Memory B cell (primary cell): ENCODE measurements at regions not wholly inside any gene's neighbourhood (a gene's known extent, or its start where the extent isn't known, plus 50 kb on each side); places are given as distances from the start of the nearest gene placed in this dataset.
"Not testable (repeated sequence)": the region's sequence is repeated elsewhere in the genome, so short reads cannot be mapped to it uniquely, and the experiment has no call there.

Experiments
- ATAC-seq: fragments of 150-1000 bp; cut with Tn5 transposase; 2 replicates; pipeline ENCODE4 v1.10.0; 2021; ENCODE audit warnings: low read depth, mild to moderate bottlenecking, moderate library complexity
- DNase-seq, 2 donors: peaks; one replicate each; pipeline ENCODE4 v3.0.0; 2022; ENCODE audit warnings: low spot score in 2 of 2
- H3K27ac Mint-ChIP-seq: one replicate; pipeline ENCODE4 v1.8.0; 2022; ENCODE audit warnings: mild to moderate bottlenecking, moderate library complexity, mixed read lengths
- H3K27me3 Mint-ChIP-seq: one replicate; pipeline ENCODE4 v1.8.0; 2022; ENCODE audit warnings: mixed read lengths
- H3K36me3 Mint-ChIP-seq: one replicate; pipeline ENCODE4 v1.8.0; 2022; ENCODE audit warnings: mild to moderate bottlenecking, mixed read lengths
- H3K4me1 Mint-ChIP-seq: one replicate; pipeline ENCODE4 v1.8.0; 2022; ENCODE audit warnings: mixed read lengths
- H3K4me3 Mint-ChIP-seq: one replicate; pipeline ENCODE4 v1.8.0; 2022; ENCODE audit warnings: mild to moderate bottlenecking, moderate library complexity, mixed read lengths
- H3K9me3 Mint-ChIP-seq: one replicate; pipeline ENCODE4 v1.8.0; 2022; ENCODE audit warnings: mixed read lengths

DNA sequence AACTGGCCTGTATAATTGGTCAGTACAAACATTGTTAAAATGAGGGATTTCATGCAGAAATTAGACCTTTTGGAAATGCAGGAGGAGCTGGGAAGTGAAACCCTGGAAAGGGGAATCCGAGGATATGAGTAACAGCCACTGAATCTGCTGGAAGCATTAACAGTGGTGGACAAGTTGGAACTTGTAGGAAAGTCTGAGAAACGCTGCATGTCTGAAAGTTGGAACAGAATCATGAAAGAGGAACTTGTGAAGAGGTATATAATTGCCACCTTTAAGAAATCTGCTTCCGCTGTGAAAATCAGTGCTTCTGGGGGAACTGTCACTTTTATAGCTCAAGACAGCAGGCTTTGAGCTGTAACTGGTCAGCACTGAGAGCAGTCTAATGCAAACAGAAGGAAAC is 716.5 kb upstream of the PRR20A start:
- Mint-ChIP-seq H3K27ac (no peak overlapping the region), H3K27me3 (no peaks in the 10 kb centered on the region), H3K36me3 (no peaks in the 10 kb centered on the region), H3K4me3 (no peak overlapping the region), H3K9me3 (peaks cover 2% of the 10 kb centered on the region), H3K4me1 (no peaks in the 10 kb centered on the region)
- no peak for ATAC-seq
- DNase-seq, result no peak

- Mint-ChIP-seq H3K27me3 (no peaks in the 10 kb centered on the region), H3K36me3 (no peaks in the 10 kb centered on the region), H3K27ac (no peak overlapping the region), H3K4me1 (no peaks in the 10 kb centered on the region), H3K9me3 (peaks cover 4% of the 10 kb centered on the region), H3K4me3 (no peak overlapping the region)
- DNase-seq (no peak), ATAC-seq (no peak)
Observed at GRCh38 chr13:56457535-56458190, 683.1 kb upstream of the PRR20A start.

- DNase-seq (no peak), ATAC-seq (no peak)
- Mint-ChIP-seq H3K27ac (no peak overlapping the region), H3K9me3 (peaks cover 2% of the 10 kb centered on the region), H3K36me3 (no peaks in the 10 kb centered on the region), H3K4me1 (no peaks in the 10 kb centered on the region), H3K4me3 (no peak overlapping the region), H3K27me3 (no peaks in the 10 kb centered on the region)
Observed at GRCh38 chr13:56459286-56459685, 681.4 kb upstream of the PRR20A start.

DNA sequence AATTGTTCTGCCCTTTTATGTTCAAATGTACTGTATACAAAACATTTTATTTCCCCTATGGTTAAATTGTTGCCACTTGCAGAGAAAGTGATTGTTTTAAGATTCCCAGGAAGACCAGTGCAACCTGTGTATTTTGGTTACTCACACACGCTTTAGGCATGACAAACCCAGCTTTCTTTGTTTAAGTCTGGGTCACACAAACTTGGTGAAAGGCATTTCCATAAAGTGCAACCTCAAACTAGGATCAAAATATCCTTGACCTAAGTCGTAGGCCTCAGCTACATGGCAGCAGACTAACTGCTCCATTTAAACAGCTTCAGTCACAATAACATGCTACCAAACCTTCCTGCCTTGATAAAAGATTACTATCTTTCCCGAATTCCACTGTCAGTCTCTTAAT is 639.0 kb upstream of the PRR20A start:
- Mint-ChIP-seq H3K27me3 (no peaks in the 10 kb centered on the region), H3K4me3 (no peak overlapping the region), H3K4me1 (no peaks in the 10 kb centered on the region), H3K9me3 (peaks cover 8% of the 10 kb centered on the region), H3K36me3 (no peaks in the 10 kb centered on the region), H3K27ac (no peak overlapping the region)
- ATAC-seq (no peak), DNase-seq (no peak)

DNA sequence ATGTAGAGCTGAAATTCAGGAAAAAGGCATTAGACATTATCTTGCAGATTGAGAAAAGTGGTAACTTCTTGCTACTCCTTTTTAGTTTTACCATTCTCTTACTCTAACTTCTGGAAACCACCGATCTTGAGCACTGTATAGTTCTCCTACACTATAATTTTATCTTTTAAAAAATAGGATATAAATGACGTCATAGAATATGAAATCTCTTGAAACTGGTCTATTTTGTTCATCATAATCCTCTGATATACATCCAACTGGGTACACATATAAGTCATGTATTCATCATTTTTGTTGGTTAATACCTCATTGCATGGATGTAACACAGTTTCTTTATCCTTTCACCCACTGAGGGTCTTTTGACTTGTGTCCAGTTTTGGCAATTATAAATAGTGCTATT is 629.9 kb upstream of the PRR20A start:
- no peaks in the 10 kb centered on the region for H3K36me3 Mint-ChIP-seq
- H3K4me3 Mint-ChIP-seq, result no peak overlapping the region
- ATAC-seq, result no peak
- H3K27ac Mint-ChIP-seq, result no peak overlapping the region
- H3K9me3 Mint-ChIP-seq, result peaks cover 4% of the 10 kb centered on the region
- no peaks in the 10 kb centered on the region for H3K27me3 Mint-ChIP-seq
- H3K4me1 Mint-ChIP-seq, result no peaks in the 10 kb centered on the region
- no peak for DNase-seq

DNA sequence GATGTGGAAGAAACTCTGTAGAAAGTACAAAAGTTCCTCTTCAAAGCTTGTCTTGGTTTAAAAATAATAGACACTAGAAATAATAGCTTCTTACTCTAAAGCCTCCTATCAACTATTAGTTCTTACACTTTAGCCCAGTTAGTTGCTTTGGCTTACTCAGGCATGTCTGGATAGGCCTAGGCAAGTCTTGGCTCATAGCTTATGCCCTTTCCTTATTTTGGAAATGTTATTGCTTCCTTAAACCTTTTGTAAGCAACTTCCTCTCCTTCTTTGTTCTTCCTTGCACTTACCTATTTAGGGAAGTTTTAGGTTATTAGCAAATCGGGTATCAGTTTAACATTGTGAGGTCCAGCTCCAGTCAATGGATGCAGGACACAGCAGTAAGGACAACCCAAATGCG is 628.4 kb upstream of the PRR20A start:
- H3K27ac Mint-ChIP-seq, H3K4me3 Mint-ChIP-seq, H3K4me1 Mint-ChIP-seq: not testable (repeated sequence)

DNA sequence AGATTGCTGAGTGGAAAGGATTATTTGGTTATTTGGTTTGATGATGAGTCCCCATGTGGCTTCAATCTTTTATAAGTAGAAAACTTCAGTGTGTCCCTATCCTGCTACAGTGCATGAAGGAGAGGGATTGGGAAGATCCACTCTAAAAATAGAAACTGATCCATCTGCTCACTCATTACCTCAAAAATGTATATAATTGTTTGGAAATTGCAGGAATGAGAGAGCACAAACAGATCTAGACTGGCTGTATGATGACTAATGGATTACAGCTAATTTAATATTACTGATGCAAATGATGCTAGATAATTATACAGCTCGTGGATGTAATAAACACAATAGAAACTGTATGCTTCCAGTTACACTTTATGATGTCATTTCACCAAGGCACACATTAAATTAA is 625.3 kb upstream of the PRR20A start:
- Mint-ChIP-seq H3K27me3 (no peaks in the 10 kb centered on the region), H3K27ac (no peak overlapping the region), H3K36me3 (no peaks in the 10 kb centered on the region), H3K9me3 (peaks cover 2% of the 10 kb centered on the region), H3K4me1 (no peaks in the 10 kb centered on the region), H3K4me3 (no peak overlapping the region)
- DNase-seq, result no peak
- no peak for ATAC-seq

More for the DNA sequence above, 628.4 kb upstream of the PRR20A start:
- not testable (repeated sequence) for H3K27me3 Mint-ChIP-seq, DNase-seq, ATAC-seq, H3K36me3 Mint-ChIP-seq, H3K9me3 Mint-ChIP-seq

DNA sequence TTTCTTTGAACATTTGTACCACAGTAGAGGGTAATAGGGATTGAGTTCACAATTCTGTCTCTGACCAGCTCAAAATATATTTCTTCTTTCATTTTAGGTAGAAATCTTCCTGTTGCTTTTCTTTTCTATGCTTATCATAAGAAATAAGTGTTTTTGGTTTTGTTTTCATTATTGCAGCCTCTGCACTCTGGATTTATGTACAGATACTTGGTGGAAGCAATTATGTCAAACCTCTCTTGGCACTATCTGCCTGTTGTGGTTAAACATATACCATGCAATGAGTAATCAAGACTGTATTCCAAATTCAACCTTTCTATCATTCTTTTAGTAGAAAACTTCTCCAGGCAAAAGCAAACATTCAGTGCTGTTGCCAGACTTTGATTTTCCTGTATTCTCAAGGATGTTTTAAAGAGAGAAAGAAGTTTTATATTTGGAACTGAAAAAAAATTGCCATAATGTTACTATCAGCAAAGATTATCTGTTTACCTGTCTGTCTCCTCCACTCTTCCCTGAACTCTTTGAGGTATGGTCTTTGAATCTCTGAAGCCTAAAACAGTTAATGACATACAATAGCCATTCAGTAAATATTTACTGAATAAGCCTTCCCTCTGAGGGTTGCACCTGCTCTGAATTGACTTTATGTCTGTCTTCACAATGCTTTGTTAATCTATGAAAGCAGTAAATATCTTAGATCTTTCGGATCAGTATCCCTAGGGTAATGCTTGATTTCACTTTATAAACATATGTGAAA is 612.5 kb upstream of the PRR20A start:
- Mint-ChIP-seq H3K27ac (no peak overlapping the region), H3K4me3 (no peak overlapping the region), H3K27me3 (no peaks in the 10 kb centered on the region), H3K4me1 (no peaks in the 10 kb centered on the region), H3K9me3 (peaks cover 8% of the 10 kb centered on the region), H3K36me3 (no peaks in the 10 kb centered on the region)
- ATAC-seq (no peak), DNase-seq (no peak)

DNA sequence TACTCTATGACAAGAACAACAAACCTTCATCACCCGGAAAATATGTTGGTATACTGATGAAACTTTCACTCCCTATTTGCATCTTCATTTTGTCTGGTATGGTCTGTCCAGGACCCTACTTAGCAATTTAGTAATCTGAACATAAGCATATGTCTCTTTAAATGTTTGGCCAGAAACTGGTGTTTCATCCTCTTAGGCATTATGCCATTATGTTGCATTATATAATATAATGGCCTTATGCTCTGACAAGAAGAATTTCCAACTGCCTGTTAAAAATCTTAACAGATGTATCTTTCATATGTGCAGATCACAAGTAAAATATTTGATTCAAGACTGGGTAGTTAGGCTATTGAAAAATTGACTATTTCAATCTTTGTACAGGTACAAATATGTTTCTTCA is 610.6 kb upstream of the PRR20A start:
- ATAC-seq (no peak), DNase-seq (no peak)
- Mint-ChIP-seq H3K27me3 (no peaks in the 10 kb centered on the region), H3K4me3 (no peak overlapping the region), H3K36me3 (no peaks in the 10 kb centered on the region), H3K4me1 (no peaks in the 10 kb centered on the region), H3K27ac (no peak overlapping the region), H3K9me3 (peaks cover 7% of the 10 kb centered on the region)

DNA sequence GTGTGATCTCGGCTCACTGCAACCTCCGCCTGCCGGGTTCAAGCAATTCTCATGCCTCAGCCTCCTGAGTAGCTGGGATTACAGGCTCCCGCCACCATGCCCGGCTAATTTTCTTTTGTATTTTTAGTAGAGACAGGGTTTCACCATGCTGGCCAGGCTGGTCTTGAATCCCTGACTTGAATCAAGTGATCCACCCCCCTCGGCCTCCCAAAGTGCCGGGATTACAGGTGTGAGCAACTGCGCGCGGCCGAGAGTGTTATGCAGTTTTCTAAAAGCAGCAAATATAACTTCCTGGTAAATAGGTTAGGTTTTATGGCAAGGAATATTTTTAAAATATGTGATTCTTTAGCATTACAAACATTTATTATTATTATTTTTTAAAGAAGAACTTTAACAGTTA is 592.8 kb upstream of the PRR20A start:
- H3K9me3 Mint-ChIP-seq, H3K4me1 Mint-ChIP-seq, H3K36me3 Mint-ChIP-seq, DNase-seq, H3K27ac Mint-ChIP-seq, ATAC-seq, H3K4me3 Mint-ChIP-seq, H3K27me3 Mint-ChIP-seq: not testable (repeated sequence)

GRCh38 chr13:56558698-56559320 is 581.9 kb upstream of the PRR20A start:
- Mint-ChIP-seq H3K4me3 (no peak overlapping the region), H3K36me3 (no peaks in the 10 kb centered on the region), H3K9me3 (peaks cover 9% of the 10 kb centered on the region), H3K27me3 (no peaks in the 10 kb centered on the region), H3K4me1 (no peaks in the 10 kb centered on the region), H3K27ac (no peak overlapping the region)
- ATAC-seq, result no peak
- no peak for DNase-seq

- H3K27ac Mint-ChIP-seq, result no peak overlapping the region
- H3K36me3 Mint-ChIP-seq, result no peaks in the 10 kb centered on the region
- H3K27me3 Mint-ChIP-seq, result no peaks in the 10 kb centered on the region
- ATAC-seq, result no peak
- no peaks in the 10 kb centered on the region for H3K4me1 Mint-ChIP-seq
- DNase-seq, result no peak
- no peak overlapping the region for H3K4me3 Mint-ChIP-seq
- peaks cover 9% of the 10 kb centered on the region for H3K9me3 Mint-ChIP-seq
Observed at GRCh38 chr13:56561327-56561726, 579.4 kb upstream of the PRR20A start.

DNA sequence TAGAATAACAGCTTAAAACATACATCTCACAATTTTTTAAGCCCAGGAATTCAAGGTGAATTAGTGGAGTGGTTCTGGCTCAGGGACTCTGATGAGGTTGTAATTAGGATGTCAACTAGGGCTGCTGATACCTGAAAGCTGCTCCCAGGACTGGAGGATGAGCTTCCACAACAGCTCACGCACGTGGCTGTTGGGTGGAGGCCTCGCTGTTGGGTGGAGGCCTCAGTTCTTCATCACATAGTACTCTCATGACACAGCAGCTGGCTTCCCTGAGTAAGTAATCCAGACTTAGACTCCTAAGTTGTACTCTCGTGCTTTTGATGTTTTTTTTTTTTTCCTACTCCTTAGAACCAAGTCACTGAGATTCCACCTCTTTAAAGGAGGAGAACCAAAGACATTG is 577.1 kb upstream of the PRR20A start:
- Mint-ChIP-seq H3K27ac (no peak overlapping the region), H3K4me3 (no peak overlapping the region), H3K4me1 (no peaks in the 10 kb centered on the region), H3K27me3 (no peaks in the 10 kb centered on the region), H3K36me3 (no peaks in the 10 kb centered on the region), H3K9me3 (peaks cover 6% of the 10 kb centered on the region)
- DNase-seq, result no peak
- no peak for ATAC-seq

DNA sequence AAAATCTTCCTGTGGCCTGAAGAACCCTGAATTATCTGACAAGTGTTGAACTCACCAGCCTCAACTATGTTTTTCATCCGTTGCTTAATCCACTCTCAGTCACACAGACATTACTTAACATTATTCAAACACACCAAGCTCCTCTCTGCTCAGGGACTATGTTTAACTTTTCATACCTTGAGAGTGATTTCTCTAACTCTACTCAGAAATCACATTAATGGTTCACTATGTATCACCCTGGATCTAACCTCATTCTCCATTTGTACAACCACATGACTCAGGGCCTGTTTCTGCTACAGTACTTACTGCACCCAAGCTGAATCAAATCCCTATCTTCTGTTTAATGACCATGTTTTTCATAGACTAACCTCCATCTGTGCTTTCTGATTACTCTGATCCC is 553.7 kb upstream of the PRR20A start:
- H3K36me3 Mint-ChIP-seq, result no peaks in the 10 kb centered on the region
- ATAC-seq, result no peak
- peaks cover 8% of the 10 kb centered on the region for H3K9me3 Mint-ChIP-seq
- no peaks in the 10 kb centered on the region for H3K27me3 Mint-ChIP-seq
- no peak overlapping the region for H3K4me3 Mint-ChIP-seq
- no peaks in the 10 kb centered on the region for H3K4me1 Mint-ChIP-seq
- no peak for DNase-seq
- H3K27ac Mint-ChIP-seq, result no peak overlapping the region
